AG09319 (cell line): ENCODE measurements at regions not wholly inside any gene's neighbourhood (a gene's known extent, or its start where the extent isn't known, plus 50 kb on each side); places are given as distances from the start of the nearest gene placed in this dataset.

Source experiments
- DNase-seq: peaks from one replicate; pipeline ENCODE4 v3.0.0-alpha.2; 2010; ENCODE audit warnings: low read depth; ENCODE audit errors: extremely low read depth
- CTCF ChIP-seq: IDR thresholded peaks from 2 replicates; pipeline ENCODE4 v1.5.1; 2011; ENCODE audit warnings: low read depth, mild to moderate bottlenecking, inconsistent platforms, low read length, moderate library complexity

GRCh38 chr1:55697997-55698535, 482.9 kb upstream of the USP24 start:
- no peak for DNase-seq
- no peak for TF ChIP-seq CTCF

- no peak for DNase-seq
- TF ChIP-seq CTCF: no peak
Observed at GRCh38 chr1:55696891-55697290, 481.7 kb upstream of the USP24 start.

- peak; percentile 90 for DNase-seq
- no peak for TF ChIP-seq CTCF
Observed at GRCh38 chr1:55696181-55696754, 481.1 kb upstream of the USP24 start.

GRCh38 chr1:55695552-55695951, 480.4 kb upstream of the USP24 start:
- TF ChIP-seq CTCF: no peak
- no peak for DNase-seq

GRCh38 chr1:55695151-55695550, 480.0 kb upstream of the USP24 start:
- no peak for TF ChIP-seq CTCF
- DNase-seq: no peak

- no peak for DNase-seq
Observed at GRCh38 chr1:55694310-55694801, 479.2 kb upstream of the USP24 start.

GRCh38 chr1:55692726-55693125, 477.6 kb upstream of the USP24 start:
- DNase-seq: no peak
- TF ChIP-seq CTCF: no peak

More at GRCh38 chr1:55694310-55694801, 479.2 kb upstream of the USP24 start:
- no peak for TF ChIP-seq CTCF
